Colonic mucosa (tissue), 4 donors: ENCODE measurements at regions not wholly inside any gene's neighbourhood (a gene's known extent, or its start where the extent isn't known, plus 50 kb on each side); places are given as distances from the start of the nearest gene placed in this dataset.

Experiments
- DNase-seq: peaks from one replicate; pipeline ENCODE4 v3.0.0-alpha.2; 2020
- H3K27ac ChIP-seq: fragments of 200-600 bp; one replicate; pipeline ENCODE4 v1.8.0; 2021
- H3K27me3 ChIP-seq: fragments of 200-600 bp; one replicate; pipeline ENCODE4 v1.8.0; 2021
- H3K36me3 ChIP-seq: fragments of 200-600 bp; one replicate; pipeline ENCODE4 v1.8.0; 2021
- H3K4me1 ChIP-seq: fragments of 200-600 bp; one replicate; pipeline ENCODE4 v1.8.0; 2021; ENCODE audit warnings: mild to moderate bottlenecking
- H3K4me3 ChIP-seq: fragments of 200-600 bp; one replicate; pipeline ENCODE4 v1.8.0; 2021
- H3K9ac ChIP-seq, 2 donors: one replicate each; pipeline ENCODE4 v1.7.0; 2013; ENCODE audit warnings: control low read depth in 2 of 2, low read depth in 2 of 2, low read length in 2 of 2
- H3K9me3 ChIP-seq: fragments of 200-600 bp; one replicate; pipeline ENCODE4 v1.8.0; 2021
- intact Hi-C: fragments of 100-400 bp; cut with DNase I; formaldehyde crosslinking; loops from one replicate; pipeline ENCODE4 v1.14.1; 2022
- TF ChIP-seq, protein P1 (sequence below): fragments of 200-600 bp; IDR thresholded peaks from one replicate; pipeline ENCODE4 v1.8.0; 2022; ENCODE audit warnings: antibody characterized with exemption, mild to moderate bottlenecking
- donor health status: healthy.
- donor health status: DM: no; HTN: no; CAD: no.
- donor health status: DM: no; HTN: no; CAD: no.

DNA sequence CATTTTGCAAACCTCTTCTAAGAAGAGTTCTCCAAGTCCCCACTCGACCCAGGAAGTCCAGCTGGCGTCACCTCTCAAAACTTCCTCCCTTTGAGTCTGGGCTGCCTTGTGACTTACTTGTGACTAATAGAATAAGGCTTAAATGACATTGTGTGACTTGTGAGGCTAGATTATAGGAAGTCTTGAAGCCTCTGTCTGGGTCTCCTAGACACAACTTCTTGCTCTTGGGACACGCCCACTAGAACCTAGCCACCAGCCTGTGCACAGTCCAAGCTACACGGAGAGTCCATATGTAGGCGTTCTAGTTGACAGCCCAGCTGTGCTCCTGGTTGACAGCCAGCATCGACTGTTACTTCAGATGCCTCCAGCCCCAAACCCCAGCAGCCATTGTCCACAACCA, 66.7 kb upstream of the TANC2 start:
- no peaks in the 10 kb centered on the region for H3K9me3 ChIP-seq
- no peaks in the 10 kb centered on the region for H3K4me1 ChIP-seq
- H3K27ac ChIP-seq: no peak overlapping the region
- H3K27me3 ChIP-seq: no peaks in the 10 kb centered on the region
- intact Hi-C loops: no loop called here
- H3K4me3 ChIP-seq: no peak overlapping the region
- DNase-seq: no peak
- TF ChIP-seq, protein P1, sequence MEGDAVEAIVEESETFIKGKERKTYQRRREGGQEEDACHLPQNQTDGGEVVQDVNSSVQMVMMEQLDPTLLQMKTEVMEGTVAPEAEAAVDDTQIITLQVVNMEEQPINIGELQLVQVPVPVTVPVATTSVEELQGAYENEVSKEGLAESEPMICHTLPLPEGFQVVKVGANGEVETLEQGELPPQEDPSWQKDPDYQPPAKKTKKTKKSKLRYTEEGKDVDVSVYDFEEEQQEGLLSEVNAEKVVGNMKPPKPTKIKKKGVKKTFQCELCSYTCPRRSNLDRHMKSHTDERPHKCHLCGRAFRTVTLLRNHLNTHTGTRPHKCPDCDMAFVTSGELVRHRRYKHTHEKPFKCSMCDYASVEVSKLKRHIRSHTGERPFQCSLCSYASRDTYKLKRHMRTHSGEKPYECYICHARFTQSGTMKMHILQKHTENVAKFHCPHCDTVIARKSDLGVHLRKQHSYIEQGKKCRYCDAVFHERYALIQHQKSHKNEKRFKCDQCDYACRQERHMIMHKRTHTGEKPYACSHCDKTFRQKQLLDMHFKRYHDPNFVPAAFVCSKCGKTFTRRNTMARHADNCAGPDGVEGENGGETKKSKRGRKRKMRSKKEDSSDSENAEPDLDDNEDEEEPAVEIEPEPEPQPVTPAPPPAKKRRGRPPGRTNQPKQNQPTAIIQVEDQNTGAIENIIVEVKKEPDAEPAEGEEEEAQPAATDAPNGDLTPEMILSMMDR: no peak
- H3K36me3 ChIP-seq: no peaks in the 10 kb centered on the region
- H3K9ac ChIP-seq: no peak overlapping the region

DNA sequence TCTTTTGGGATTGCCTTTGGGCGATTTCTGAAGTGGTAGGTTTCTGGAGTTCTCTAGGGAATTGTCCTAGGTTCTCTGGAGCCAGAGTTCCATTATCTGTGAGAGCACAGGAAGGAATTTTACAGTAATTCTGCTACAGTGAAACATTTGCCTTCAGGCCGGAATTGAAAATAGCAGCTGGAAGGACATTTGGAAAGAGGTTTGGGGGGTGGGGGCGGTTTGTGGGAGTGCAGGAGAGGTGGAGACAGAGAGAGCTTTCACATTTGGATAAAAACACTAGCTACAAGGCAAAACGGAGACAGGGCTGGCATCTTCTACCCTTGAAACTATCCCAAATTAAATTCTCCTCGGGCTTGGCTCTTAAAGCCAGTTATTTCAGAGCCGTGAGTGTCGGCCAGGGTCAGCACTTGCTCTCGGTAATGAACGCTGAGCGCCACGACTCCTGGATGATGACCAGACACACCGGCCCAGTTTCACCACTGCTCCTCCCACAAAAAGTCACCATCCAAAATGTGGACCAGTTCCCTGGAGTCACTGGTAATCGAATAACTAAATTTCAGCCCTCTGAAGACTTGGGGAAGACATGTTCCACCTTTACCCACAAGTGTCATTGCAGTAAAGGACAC, 67.7 kb upstream of the TANC2 start:
- Histone ChIP-seq H3K9me3 (no peaks in the 10 kb centered on the region), H3K4me1 (no peaks in the 10 kb centered on the region), H3K27me3 (no peaks in the 10 kb centered on the region), H3K27ac (no peak overlapping the region), H3K4me3 (no peak overlapping the region), H3K36me3 (no peaks in the 10 kb centered on the region), H3K9ac (no peak overlapping the region)
- intact Hi-C loops: no loop called here
- TF ChIP-seq, protein P1: no peak
- DNase-seq: no peak

DNA sequence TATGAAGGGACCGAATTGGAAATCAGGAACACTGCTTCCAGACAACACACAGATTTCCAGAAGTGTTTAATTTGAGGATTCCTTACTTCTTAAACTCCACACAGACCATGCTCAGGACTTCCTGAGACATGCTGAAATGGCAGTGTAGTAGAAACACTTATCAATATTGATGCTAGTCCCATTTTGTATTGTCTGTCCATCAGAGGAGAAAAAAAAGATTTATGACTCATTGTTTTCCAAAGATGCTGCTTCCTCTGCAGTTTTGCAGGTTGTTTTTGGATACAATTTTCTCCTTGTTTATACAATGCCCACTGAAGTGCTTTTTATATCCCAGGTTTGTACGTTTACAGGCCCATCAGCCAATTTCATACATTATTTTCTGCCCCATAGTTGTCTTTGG, 68.3 kb upstream of the TANC2 start:
- Histone ChIP-seq H3K27ac (no peak overlapping the region), H3K9me3 (no peaks in the 10 kb centered on the region), H3K4me3 (no peak overlapping the region), H3K36me3 (no peaks in the 10 kb centered on the region), H3K9ac (no peak overlapping the region), H3K27me3 (no peaks in the 10 kb centered on the region), H3K4me1 (no peaks in the 10 kb centered on the region)
- no peak for DNase-seq
- TF ChIP-seq, protein P1: no peak
- intact Hi-C loops: no loop called here

- no peaks in the 10 kb centered on the region for H3K9me3 ChIP-seq
- no peak overlapping the region for H3K27ac ChIP-seq
- no peaks in the 10 kb centered on the region for H3K27me3 ChIP-seq
- H3K4me1 ChIP-seq: no peaks in the 10 kb centered on the region
- TF ChIP-seq, protein P1: no peak
- no peaks in the 10 kb centered on the region for H3K36me3 ChIP-seq
- DNase-seq: no peak
- intact Hi-C loops: no loop called here
- no peak overlapping the region for H3K4me3 ChIP-seq
- H3K9ac ChIP-seq: no peak overlapping the region
Observed at GRCh38 chr17:62895320-62896301, 70.4 kb upstream of the TANC2 start.

GRCh38 chr17:62892870-62893338, 73.1 kb upstream of the TANC2 start:
- Histone ChIP-seq H3K9ac (no peak overlapping the region), H3K27ac (no peak overlapping the region), H3K36me3 (no peaks in the 10 kb centered on the region), H3K4me1 (no peaks in the 10 kb centered on the region), H3K4me3 (no peak overlapping the region), H3K27me3 (no peaks in the 10 kb centered on the region), H3K9me3 (no peaks in the 10 kb centered on the region)
- intact Hi-C loops: no loop called here
- TF ChIP-seq, protein P1: no peak
- peak; percentile 36 for DNase-seq
